ENCODE measurements at regions not wholly inside any gene's neighbourhood (a gene's known extent, or its start where the extent isn't known, plus 50 kb on each side); places are given as distances from the start of the nearest gene placed in this dataset.
"Not testable (repeated sequence)": the region's sequence is repeated elsewhere in the genome, so short reads cannot be mapped to it uniquely, and the experiment has no call there.

- H3K4me1 Mint-ChIP-seq (ENCODE audit: low read depth); H3K27ac Mint-ChIP-seq; H3K27me3 Mint-ChIP-seq; DNase-seq (ENCODE audit: low spot score, unreplicated experiment); H3K36me3 Mint-ChIP-seq (ENCODE audit: insufficient read depth); H3K4me3 Mint-ChIP-seq (ENCODE audit: low read depth); H3K9me3 Mint-ChIP-seq (ENCODE audit: low read depth): not testable (repeated sequence)
These were observed 307.3 kb upstream of the ZNF337 start for GRCh38 chr20:26003959-26004358.

- not testable (repeated sequence) for H3K9me3 Mint-ChIP-seq (ENCODE audit: low read depth); H3K27me3 Mint-ChIP-seq; H3K36me3 Mint-ChIP-seq (ENCODE audit: insufficient read depth); DNase-seq (ENCODE audit: low spot score, unreplicated experiment); H3K4me1 Mint-ChIP-seq (ENCODE audit: low read depth); H3K4me3 Mint-ChIP-seq (ENCODE audit: low read depth); H3K27ac Mint-ChIP-seq
These were observed 300.9 kb upstream of the ZNF337 start for GRCh38 chr20:25997367-25998038.

GRCh38 chr20:25992146-25992545, 295.5 kb upstream of the ZNF337 start:
- H3K4me1 Mint-ChIP-seq (ENCODE audit: low read depth), result no peaks in the 10 kb centered on the region
- H3K27me3 Mint-ChIP-seq, result no peaks in the 10 kb centered on the region
- H3K27ac Mint-ChIP-seq, result no peak overlapping the region
- TF ChIP-seq CTCF (IDR thresholded peaks at IDR 0.05; ENCODE audit: unreplicated experiment), result no peak
- H3K36me3 Mint-ChIP-seq (ENCODE audit: insufficient read depth), result no peaks in the 10 kb centered on the region
- H3K4me3 Mint-ChIP-seq (ENCODE audit: low read depth), result no peak overlapping the region
- no peak for DNase-seq (ENCODE audit: low spot score, unreplicated experiment)
- no peaks in the 10 kb centered on the region for H3K9me3 Mint-ChIP-seq (ENCODE audit: low read depth)

- Mint-ChIP-seq H3K27me3 (no peaks in the 10 kb centered on the region), H3K9me3 (ENCODE audit: low read depth) (no peaks in the 10 kb centered on the region), H3K4me1 (ENCODE audit: low read depth) (no peaks in the 10 kb centered on the region), H3K36me3 (ENCODE audit: insufficient read depth) (no peaks in the 10 kb centered on the region), H3K4me3 (ENCODE audit: low read depth) (no peak overlapping the region), H3K27ac (no peak overlapping the region)
- no peak for TF ChIP-seq CTCF (IDR thresholded peaks at IDR 0.05; ENCODE audit: unreplicated experiment)
- DNase-seq (ENCODE audit: low spot score, unreplicated experiment), result no peak
These were observed 295.1 kb upstream of the ZNF337 start for GRCh38 chr20:25991756-25992130.

- DNase-seq (ENCODE audit: low spot score, unreplicated experiment), result no peak
- no peaks in the 10 kb centered on the region for H3K9me3 Mint-ChIP-seq (ENCODE audit: low read depth)
- H3K27ac Mint-ChIP-seq, result no peak overlapping the region
- no peaks in the 10 kb centered on the region for H3K27me3 Mint-ChIP-seq
- TF ChIP-seq CTCF (IDR thresholded peaks at IDR 0.05; ENCODE audit: unreplicated experiment), result no peak
- H3K36me3 Mint-ChIP-seq (ENCODE audit: insufficient read depth), result no peaks in the 10 kb centered on the region
- H3K4me3 Mint-ChIP-seq (ENCODE audit: low read depth), result no peak overlapping the region
- no peaks in the 10 kb centered on the region for H3K4me1 Mint-ChIP-seq (ENCODE audit: low read depth)
These were observed 294.6 kb upstream of the ZNF337 start for GRCh38 chr20:25991051-25991755.

- H3K27ac Mint-ChIP-seq; H3K4me3 Mint-ChIP-seq (ENCODE audit: low read depth); H3K9me3 Mint-ChIP-seq (ENCODE audit: low read depth); H3K4me1 Mint-ChIP-seq (ENCODE audit: low read depth); H3K36me3 Mint-ChIP-seq (ENCODE audit: insufficient read depth); H3K27me3 Mint-ChIP-seq; DNase-seq (ENCODE audit: low spot score, unreplicated experiment): not testable (repeated sequence)
These were observed 293.0 kb upstream of the ZNF337 start for GRCh38 chr20:25989686-25990085.

GRCh38 chr20:25989196-25989595, 292.5 kb upstream of the ZNF337 start:
- no peak overlapping the region for H3K27ac Mint-ChIP-seq

GRCh38 chr20:25987928-25988560, 291.4 kb upstream of the ZNF337 start:
- H3K4me3 Mint-ChIP-seq (ENCODE audit: low read depth); DNase-seq (ENCODE audit: low spot score, unreplicated experiment); H3K27ac Mint-ChIP-seq; H3K27me3 Mint-ChIP-seq; H3K4me1 Mint-ChIP-seq (ENCODE audit: low read depth); H3K9me3 Mint-ChIP-seq (ENCODE audit: low read depth); H3K36me3 Mint-ChIP-seq (ENCODE audit: insufficient read depth): not testable (repeated sequence)

More at GRCh38 chr20:25989196-25989595, 292.5 kb upstream of the ZNF337 start:
- Mint-ChIP-seq H3K9me3 (ENCODE audit: low read depth) (no peaks in the 10 kb centered on the region), H3K4me1 (ENCODE audit: low read depth) (no peaks in the 10 kb centered on the region), H3K4me3 (ENCODE audit: low read depth) (no peak overlapping the region), H3K36me3 (ENCODE audit: insufficient read depth) (no peaks in the 10 kb centered on the region), H3K27me3 (peaks cover 3% of the 10 kb centered on the region)
- no peak for TF ChIP-seq CTCF (IDR thresholded peaks at IDR 0.05; ENCODE audit: unreplicated experiment)
- DNase-seq (ENCODE audit: low spot score, unreplicated experiment), result no peak
